Right lobe of liver (tissue), 4 donors: ENCODE measurements at regions not wholly inside any gene's neighbourhood (a gene's known extent, or its start where the extent isn't known, plus 50 kb on each side); places are given as distances from the start of the nearest gene placed in this dataset.

Experiments
- POLR2A ChIP-seq: fragments of 450-650 bp; IDR thresholded peaks from one replicate; pipeline ENCODE4 v1.6.1; 2017; ENCODE audit warnings: antibody characterized with exemption, mild to moderate bottlenecking
- TF ChIP-seq, protein P1 (sequence below), 4 donors: fragments of 200-600 bp in 3 of 4; fragments of 450-650 bp in 1 of 4; IDR thresholded peaks; one replicate each; pipeline versions ENCODE4 v1.5.1 to v1.8.0; 2016 to 2022; ENCODE audit warnings: antibody characterized with exemption in 4 of 4, mild to moderate bottlenecking in 2 of 4
- donor health status: DM: no; HTN: no; CAD: no.
- donor health status: DM: no; HTN: no; CAD: no.
- donor health status: DM: no; HTN: yes; CAD: no.

DNA sequence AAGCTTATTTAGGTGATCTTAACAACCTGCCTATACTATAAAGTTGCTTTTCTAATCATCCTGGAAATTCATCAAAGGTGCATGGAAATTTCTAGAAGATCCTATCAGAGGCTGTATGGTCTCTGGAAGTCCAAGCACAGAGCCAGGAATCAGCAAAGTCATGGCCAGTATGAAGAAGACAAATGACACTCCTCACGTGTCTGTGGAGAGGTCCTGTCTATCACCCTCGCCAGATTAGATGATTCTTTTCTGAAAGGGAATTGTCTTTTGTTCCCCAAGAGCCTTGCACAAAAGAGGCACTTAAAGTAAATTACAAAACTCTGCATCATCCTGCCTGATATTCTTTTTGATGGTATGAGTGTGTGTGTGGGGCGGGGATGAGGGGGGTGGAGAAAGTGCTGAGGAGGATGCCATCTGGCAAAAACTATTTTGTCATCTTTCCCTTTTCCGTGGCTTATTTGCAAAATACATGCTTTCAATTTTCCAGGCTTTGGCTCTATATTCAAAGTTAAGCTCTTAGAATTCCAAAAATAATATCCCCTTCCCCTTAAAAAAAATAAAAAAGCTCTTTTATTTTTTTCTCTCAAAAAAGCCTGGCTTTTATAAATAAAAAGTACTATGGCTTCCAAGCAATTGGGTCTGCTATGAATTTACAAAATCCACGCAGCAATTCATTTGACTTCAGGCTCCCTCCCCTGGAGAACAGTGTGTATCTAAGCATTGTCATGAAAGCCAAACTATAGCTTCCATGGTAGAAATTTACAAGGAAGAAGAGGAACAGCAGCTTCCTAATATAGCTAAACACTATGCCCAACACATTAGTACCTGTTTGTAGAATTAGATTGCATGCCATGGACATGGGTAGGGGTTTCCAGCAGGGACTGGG, 185.2 kb upstream of the ARG1 start:
- TF ChIP-seq, protein P1, sequence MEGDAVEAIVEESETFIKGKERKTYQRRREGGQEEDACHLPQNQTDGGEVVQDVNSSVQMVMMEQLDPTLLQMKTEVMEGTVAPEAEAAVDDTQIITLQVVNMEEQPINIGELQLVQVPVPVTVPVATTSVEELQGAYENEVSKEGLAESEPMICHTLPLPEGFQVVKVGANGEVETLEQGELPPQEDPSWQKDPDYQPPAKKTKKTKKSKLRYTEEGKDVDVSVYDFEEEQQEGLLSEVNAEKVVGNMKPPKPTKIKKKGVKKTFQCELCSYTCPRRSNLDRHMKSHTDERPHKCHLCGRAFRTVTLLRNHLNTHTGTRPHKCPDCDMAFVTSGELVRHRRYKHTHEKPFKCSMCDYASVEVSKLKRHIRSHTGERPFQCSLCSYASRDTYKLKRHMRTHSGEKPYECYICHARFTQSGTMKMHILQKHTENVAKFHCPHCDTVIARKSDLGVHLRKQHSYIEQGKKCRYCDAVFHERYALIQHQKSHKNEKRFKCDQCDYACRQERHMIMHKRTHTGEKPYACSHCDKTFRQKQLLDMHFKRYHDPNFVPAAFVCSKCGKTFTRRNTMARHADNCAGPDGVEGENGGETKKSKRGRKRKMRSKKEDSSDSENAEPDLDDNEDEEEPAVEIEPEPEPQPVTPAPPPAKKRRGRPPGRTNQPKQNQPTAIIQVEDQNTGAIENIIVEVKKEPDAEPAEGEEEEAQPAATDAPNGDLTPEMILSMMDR (IDR thresholded peaks at IDR 0.05) = no peak
- TF ChIP-seq POLR2A = no peak
